EL (cell line): ENCODE measurements at regions not wholly inside any gene's neighbourhood (a gene's known extent, or its start where the extent isn't known, plus 50 kb on each side); places are given as distances from the start of the nearest gene placed in this dataset.
"Not testable (repeated sequence)": the region's sequence is repeated elsewhere in the genome, so short reads cannot be mapped to it uniquely, and the experiment has no call there.

Experiments used
- DNase-seq: peaks from one replicate; pipeline ENCODE4 v3.0.0-alpha.2; 2016

DNA sequence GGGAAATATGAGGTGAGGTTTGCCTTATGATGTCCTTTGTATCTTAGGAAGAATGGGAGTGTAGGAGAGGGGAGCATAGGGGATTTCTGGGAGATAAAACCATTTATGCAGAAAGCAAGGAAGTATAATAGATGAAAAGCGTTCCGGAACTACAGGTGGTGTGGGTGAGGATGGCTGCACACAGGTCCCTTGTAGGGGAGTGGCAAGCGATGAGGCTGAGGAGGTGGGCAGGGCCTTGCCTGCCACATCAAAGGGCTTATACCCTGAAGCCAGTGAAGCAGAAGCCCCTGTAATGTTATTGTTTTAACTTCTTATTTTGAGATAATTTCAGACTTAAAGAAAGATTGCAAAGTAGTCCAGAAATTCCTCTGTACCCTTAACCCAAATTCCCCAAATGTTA is 107.3 kb upstream of the IKBKE start:
- DNase-seq: not testable (repeated sequence)

DNA sequence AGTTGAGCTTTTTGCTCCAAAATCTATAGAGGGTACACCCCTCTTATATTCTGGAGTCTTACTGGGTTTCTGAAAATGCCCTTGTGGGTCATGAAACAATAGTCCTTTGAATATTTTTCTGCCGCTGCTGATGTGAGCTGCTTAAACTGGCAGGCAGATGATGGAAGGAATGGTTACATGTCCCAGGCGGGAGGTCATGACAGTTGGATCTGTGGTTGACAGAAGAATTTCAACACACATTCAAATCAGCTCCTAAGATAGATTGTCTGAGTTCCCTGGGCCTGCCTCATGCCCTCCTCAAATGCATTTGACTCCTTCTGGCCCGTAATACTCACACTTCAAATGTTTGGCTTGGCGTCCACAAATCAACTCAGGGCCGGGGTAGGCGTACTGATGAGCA is 105.0 kb upstream of the IKBKE start:
- peak; percentile 39 for DNase-seq

DNA sequence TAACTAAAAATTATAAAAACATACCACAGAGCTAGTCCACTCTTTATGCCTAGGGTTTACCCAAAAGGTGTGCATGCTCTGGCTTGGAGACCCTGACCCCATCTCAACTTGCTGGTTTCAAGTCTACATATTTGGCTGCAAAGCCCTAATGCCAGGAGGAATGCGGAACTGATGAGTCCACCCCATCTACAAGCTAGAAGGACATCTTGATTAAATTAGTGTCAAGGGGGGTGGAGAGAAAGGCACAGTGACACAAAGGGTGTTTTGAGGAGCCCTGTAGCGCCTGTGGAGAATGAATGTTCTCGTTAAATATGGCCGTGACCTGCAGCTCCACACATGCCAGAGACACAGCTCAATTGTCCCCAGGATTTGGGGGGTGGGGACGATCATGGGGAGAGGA is 104.1 kb upstream of the IKBKE start:
- DNase-seq: peak; percentile 75

DNA sequence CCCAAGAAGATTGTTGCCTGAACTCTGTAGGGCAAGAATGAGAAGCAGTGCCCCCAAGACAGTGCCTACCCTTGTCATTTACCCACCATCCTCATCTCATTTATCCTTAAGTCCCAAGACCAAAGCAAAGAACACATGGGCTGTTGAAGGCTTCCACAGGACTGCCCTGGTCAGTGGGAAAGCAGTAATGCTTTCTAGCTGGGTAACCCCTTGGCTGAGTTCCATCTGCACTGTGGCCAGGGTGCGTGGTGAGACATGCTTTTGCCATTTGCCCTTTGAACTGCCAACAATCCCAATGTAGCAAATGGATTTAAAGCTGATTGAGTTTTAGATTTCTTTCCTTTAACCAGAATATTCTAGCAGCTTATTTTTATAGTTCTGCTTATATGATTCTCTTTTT is 103.5 kb upstream of the IKBKE start:
- DNase-seq: not testable (repeated sequence)

DNA sequence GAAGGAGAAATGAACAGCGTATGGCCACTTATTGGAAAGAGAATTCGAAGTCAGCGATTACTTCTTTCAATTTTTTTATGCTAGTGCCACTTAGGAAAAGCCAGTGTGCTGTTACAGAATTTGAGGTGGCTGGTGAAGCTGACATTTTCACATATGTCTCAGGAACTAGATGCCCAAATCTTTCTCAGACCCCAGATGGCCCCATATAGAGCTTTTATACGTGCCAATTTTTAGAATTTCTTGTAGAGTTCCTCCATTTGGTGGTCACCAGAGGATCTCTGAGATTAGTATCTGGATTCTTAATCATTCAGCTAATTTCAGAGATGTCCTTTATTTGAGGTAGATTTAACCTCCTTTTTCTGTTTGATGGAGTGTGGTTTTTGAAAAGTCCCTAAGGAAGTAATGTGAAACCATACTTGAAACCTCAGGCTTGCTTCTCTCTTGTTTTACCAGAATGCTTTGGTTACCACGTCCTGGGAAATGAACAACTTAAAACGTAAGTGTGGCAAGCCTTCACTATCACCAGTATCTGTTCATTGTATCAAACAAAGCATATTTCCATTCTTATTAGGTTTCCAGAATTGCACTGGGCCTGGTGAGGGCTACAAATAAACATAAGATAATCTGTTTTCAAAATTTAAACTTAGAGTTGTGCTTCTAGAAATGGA is 102.2 kb upstream of the IKBKE start:
- DNase-seq: not testable (repeated sequence)

DNA sequence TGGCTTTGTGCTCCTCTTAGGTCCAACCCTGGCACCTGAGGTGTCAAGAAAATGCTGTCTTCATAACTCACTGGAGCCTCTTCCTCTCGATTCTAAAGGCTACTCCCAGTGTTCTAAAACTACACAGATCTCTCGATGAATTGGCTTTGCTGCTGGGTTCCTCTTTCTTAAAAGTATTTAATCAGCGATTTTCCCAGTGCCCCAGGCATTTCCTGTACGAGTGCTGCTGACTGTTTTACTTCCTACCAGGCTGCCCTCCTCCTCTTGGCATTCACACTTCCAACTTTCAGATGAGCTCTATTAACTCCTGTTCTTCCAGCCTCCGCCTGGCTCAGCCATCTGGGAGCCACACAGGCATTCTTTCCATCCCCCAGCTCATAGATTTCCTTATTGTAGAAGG is 95.6 kb upstream of the IKBKE start:
- not testable (repeated sequence) for DNase-seq

DNA sequence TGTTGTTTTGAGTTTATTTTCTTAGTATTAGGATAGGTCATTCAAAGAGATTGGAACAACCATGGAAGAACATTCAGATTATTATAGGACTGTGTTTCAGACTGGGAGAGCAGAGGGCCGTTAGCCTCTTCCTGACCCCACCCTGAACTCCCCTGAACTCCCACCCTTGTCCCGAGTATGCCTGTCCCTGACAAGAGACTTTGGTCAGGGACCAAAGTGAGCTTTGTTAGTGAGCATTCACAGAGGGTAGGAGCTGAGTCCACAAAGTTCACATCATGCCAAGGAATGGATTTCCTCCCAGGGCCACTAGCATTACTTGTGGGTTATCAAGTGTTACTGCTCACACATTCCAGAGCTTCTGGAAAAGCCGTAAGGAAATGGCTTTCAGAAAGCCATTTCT is 94.7 kb upstream of the IKBKE start:
- not testable (repeated sequence) for DNase-seq

DNA sequence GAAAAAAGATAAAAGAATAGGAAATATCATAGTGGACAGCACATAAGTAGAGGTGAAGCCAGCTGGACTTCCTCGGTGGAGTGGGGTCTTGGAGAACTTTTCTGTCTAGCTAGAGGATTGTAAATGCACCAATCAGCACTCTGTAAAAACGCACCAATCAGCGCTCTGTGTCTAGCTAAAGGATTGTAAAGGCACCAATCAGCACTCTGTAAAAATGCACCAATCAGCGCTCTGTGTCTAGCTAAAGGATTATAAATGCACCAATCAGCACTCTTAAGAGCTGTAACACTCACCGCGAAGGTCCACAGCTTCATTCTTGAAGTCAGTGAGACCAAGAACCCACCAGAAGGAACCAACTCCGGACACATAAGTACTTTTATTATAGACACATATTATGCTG is 91.8 kb upstream of the IKBKE start:
- DNase-seq: not testable (repeated sequence)

DNA sequence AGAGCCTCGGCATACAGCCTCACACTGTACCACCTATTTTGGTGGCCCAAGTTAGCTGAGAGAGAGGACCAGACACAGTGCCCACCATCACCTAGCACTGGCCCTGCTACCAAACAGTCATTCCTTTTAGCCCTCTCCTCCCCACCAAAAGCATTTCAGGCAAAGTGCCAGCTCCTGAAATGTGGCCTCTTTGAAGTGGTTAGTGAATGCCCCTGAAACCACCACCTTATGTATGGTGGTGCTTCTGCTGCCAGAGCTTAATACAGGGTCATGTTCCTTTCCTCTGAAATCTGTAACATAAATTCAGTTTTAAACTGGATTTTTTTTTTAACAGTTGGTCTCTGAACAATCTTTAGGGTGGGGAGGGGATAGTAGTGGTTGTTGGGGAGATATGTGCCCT is 91.0 kb upstream of the IKBKE start:
- DNase-seq: not testable (repeated sequence)

DNA sequence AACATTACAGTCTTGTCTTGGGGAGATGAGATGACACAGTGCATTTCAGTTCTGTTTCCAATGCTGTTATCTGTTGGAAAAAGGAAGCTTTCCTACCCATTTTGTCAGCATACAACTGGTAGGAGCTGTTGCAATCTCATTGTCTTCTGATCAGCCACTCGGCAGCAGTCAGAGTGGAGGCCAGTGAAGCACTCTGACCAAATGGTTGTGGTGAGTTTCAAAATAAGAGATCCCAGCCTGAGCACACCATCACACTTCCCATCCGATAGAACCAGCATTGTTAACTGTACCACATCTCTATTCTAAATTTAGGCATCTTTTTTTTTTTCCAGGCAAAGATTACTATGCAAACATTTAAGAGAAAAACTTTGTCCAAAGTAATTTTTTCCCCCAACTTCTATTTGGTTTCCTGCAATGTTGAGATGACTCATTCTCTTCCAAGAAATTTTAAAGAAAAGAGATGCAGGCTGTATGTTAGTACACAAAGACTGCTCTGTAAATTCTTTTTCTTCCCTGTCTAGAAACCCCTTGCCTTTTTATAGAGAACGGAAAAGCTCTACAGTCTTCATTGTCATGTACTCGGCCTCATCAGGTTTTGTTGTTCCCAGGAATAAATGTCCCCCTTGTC is 90.0 kb upstream of the IKBKE start:
- peak; percentile 30 for DNase-seq

DNA sequence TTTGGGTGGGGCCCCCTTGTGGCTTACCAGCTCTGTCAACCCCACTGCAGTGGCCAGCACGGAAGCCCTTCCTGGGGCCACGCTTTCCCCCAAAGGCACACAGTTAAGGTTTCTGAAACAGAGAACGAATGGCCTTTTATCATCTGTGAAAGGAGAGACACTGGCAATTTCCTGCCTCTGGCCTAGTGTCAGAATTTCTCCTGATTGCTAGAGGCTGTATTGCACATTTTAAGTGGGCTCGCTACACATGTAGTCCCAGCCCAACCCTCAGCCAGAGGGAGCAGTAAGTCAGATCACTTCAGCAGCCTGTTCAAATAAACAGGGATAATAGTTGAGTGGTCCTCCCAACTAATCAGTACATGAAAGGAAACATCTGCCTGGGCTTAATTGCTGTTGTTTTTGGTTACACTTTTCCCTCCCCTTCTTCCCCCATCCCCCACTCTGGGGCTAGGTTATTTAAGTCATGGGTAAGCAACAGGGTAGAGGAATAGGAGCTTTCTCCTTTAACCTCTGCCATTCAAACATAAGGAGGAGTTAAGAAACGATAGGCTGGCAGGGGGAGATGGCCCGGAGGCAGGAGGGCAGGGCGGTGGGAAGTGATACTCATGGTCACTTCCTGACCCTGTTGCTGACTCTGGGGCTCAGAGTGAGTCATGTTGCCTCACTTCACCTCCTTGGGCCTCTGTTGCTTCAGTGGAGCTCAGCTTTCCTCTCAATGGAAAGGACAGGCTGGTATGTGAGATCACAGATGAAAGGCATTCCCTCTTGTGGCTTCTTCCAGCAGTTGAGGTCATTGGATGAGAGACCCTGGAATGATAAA is 89.3 kb upstream of the IKBKE start:
- peak; percentile 32 for DNase-seq

DNA sequence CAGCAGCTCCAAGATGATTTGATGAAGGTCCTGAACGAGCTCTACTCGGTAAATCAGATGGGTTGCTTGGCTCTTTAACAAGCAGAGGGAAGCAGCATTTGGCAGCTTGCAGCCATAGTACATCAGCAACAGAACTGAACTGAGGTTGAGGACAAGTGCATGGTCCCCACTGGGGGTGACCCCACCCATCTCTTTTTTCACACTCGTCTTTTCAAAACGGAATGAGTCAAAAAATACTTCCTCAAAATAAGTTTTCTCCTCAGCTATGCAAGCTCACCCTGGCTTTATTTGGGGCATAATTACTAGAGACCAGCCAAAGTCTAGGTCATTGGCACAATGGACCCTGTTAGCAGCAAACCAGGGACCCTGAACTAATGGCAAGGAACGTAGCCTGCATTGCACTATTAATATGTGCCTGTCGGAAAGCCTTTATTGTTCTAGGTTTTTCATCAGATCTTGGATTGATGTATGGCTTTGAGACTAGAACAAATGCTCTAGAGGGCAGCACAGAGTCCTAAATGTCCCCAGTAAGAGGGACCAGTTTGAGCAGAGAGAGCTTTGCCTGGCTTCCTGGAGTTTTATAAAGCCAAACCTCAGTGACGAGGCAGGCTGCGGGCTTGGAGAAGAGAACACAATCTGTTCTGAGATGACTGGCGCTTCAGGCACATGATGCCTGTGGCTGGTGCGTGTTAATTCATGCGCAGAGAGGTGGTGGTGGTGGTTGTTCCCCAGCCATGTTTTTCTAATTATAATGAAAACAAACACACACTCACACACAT is 86.1 kb upstream of the IKBKE start:
- DNase-seq: peak; percentile 77

DNA sequence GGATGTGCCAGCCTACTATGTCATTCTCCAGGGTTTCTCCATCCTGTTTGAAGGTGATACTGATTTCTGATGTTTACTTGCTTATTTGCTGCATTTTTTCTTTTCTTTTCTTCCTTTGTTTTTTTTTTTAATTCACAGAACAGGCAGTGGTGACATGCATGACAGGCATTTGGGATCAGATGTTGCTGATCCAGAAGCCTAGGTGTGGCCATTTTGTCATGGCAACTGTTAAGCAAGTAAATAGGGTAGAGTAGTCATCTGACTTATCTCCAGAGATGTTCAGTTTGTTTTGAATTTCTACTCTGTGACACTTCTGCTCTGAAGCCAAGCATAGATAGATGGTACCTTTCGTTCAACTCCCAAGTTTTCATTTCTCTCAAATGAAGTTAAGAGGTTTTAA is 85.4 kb upstream of the IKBKE start:
- DNase-seq: not testable (repeated sequence)

DNA sequence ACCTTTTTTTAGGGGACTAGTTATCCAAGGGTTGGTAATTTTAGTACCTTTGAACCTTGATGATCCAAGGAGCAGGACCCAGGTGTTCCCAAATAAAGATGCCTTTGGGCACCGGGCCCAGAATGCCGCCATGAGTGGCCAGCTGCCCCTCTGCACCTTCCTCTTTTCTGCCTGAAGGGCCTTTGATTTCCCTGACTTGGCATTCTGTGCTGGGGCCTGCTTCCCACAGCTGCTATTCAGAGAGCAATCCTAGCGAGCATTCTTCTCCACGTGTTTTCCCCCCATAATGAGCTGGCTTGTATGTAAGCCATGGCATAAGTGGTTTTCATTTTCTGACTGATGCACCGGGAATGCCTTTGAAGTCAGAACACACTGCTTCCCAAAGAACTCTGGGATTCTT is 82.6 kb upstream of the IKBKE start:
- not testable (repeated sequence) for DNase-seq

DNA sequence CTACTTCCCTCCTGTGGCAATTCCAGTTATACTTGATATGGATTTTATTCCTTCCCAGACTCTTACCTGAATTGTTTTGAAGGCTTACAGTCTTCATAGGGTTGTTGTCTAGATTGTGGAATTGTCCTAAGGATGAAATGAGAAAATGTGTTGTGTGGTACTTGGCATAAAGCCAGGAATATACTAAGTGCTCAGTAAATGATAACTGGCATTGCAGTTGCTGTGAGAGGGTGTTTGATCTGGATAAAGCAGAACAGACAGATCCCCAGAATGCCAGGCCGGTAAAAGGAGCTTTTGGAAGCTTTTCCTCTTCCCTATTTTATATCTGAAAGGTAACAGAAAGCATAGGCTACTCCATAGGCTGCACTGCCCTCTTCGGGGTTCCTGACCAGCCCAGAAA is 78.4 kb upstream of the IKBKE start:
- not testable (repeated sequence) for DNase-seq

DNA sequence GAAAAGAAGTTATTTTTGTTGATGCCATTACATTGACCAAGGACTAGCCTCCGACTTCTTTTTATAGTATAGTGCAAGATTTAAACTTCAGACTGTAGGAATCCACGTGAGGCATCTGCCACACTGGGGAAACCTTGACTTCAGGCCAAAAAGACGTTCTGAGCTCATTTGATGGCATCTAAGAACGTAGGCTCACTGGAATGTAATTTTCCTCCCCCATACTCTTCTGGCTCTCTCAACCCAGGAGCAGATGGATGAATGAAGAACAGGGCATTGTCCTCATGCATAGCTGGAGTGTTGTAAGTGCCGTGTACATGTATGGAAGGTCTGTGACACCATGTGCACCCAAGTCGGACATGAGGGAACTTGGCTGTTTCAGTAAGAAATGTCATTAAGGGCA is 72.8 kb upstream of the IKBKE start:
- not testable (repeated sequence) for DNase-seq

DNA sequence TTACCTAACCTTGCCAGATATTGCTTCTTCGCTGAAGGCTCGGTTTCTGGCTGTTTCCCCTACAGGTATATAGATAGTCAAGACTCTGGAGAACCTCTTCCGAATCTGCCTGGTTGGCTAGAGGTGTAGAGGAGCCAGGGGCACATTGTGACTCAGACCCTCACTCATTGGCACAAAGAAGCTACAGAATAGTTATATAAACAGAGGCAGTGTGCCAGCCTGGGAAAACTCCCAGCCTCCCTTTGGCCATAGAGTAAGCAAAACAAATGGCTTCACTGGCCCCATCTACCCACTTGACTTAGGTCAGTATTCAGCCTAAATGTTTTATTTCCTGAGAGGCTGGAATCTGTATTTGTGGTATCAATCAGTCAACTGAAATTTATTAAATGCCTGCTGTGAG is 72.0 kb upstream of the IKBKE start:
- not testable (repeated sequence) for DNase-seq

DNA sequence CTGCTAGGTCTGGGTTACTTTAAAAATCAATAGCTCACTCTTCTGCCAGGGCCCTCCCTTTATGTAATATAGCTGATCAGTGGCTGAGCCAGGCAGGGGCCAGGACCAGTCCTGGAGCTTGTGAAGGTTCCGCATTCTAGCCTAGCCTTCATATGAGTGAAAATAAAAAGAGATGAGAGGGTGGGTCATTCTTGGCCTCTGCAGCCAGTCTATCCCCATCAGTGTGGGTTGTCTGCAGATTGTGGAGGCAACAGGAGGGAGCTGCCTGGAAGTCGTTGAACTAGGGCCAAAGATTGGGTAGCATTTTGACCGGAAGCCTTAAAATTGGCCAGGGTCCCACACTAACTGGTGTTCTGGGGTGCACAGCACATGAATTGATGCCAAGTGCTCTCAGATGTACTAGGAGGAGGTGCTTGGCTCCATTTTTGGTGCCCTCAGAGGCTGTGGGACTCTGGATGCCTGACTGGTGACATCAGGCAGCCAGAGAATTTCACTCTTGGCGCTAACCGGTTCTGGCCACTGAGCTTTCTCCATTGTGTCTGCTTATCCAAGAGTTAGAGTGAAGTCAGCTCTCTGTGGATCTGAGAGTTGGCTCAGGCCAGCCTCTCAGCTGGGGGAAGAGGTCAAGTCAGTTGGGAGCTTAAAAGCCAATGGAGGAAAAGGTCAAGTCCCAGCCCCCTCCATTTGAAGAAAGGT is 66.5 kb upstream of the IKBKE start:
- not testable (repeated sequence) for DNase-seq

DNA sequence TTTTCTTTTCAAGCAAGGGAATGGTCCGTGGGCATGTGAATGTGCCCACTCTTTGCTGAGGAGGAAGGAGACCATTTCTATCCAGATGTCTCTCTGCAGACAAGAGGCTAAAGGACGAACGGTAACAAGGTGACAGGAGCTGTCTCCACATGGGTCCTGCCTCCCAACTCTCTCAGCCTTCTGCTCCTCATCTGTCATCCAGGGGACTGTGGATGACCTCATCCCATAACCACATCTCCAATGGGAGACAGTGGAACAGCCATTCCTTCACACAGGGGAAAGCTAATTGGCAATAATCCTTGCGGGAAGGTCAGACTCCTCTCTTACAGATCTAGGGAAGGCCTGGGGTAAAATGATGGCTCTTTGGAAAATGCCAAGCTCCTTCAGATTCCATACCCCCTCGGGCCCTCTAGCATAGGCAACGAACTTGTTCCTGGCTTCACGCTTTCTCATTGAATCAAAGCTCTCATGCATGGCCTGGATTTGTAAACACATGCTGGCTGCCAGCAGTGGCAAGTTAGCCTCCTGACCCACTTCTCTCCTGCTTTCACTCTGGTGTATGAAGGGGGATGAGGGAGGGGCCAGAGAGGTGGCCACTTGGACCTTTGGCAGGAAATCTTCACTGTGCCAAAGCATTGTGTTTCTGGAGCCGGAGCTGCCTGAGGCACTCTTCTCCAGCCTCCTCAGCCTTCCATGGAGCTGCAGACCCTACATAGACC is 65.8 kb upstream of the IKBKE start:
- DNase-seq: not testable (repeated sequence)

DNA sequence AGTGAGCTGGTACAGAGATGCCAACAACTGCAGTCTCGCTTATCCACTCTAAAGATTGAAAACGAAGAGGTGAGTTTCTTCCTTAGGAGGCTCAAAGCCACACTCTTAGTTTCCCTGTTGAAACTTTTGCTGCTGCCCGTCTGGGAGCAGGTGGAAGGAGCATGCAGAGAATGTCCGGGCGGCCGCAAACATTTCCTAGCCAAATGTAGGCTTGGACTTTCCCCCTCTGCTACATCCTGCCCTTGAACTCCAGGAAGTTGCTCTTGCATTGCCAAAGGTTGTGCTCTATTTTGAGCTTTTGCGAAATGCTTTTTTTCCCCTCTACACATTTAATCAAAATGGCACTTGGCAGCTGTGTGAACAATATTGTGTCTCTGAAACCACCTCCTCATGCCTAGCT is 65.0 kb upstream of the IKBKE start:
- not testable (repeated sequence) for DNase-seq

DNA sequence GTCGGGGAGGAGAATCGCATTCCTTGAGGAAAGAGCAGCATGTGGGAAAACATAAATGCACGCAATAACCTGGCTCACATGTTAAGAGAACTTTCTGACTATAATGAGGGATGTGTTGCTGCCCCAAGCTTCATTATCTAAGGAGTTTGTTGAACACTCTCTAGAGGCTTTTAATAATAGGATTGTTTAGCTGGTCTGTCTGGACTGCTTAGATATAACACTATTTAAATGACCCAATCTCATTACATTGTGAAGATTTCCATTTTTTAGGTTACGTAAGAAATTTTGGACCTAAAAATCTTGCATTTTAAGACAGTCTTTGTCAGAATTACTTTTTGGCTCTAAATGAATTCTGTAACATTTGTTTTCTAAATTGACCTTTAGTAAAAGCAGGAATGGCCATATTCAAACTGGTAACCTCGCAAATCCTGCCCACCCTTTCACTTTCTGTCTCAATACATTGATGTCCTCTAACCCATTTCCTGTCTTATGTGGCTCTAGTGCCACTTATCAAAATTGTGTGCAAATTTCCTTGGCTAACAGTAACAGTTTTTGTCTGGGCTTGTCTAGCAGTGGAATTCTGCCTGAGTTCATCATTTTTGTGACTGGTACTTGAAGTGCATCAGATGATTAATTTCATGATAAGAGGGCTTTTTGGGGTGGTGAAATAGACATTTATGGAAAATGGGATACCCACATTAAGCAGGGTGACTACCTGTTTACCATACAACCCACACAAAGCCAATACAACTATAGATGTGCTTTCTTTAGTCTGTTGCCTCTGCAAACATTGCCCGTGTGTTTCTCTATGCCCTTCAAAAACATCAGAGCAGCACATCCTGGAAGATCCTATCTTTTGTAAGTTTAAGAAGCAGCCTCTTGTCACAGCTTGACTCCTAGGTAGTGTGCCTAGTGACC is 61.6 kb upstream of the IKBKE start:
- not testable (repeated sequence) for DNase-seq
